GM21360 (cell line): ENCODE measurements at regions not wholly inside any gene's neighbourhood (a gene's known extent, or its start where the extent isn't known, plus 50 kb on each side); places are given as distances from the start of the nearest gene placed in this dataset.
"Not testable (repeated sequence)": the region's sequence is repeated elsewhere in the genome, so short reads cannot be mapped to it uniquely, and the experiment has no call there.

Experiments used
- ATAC-seq: cut with Tn5 transposase; IDR thresholded peaks from one replicate; pipeline ENCODE4 v1.9.1; 2021; ENCODE audit warnings: mild to moderate bottlenecking, moderate library complexity; ENCODE audit not compliant: unreplicated experiment

- no peak for ATAC-seq
Observed at GRCh38 chr7:142447762-142448161, 189.9 kb upstream of the PRSS58 start.

GRCh38 chr7:142445019-142445686 lies 187.3 kb upstream of the PRSS58 start:
- no peak for ATAC-seq

- no peak for ATAC-seq
Observed at GRCh38 chr7:142443216-142444010, 185.6 kb upstream of the PRSS58 start.

GRCh38 chr7:142442396-142442795 lies 184.5 kb upstream of the PRSS58 start:
- no peak for ATAC-seq

- ATAC-seq = peak; percentile 34
Observed at GRCh38 chr7:142440906-142441411, 183.1 kb upstream of the PRSS58 start.

GRCh38 chr7:142440219-142440905 lies 182.5 kb upstream of the PRSS58 start:
- ATAC-seq = no peak

GRCh38 chr7:142439739-142440138 lies 181.9 kb upstream of the PRSS58 start:
- peak; percentile 37 for ATAC-seq

- no peak for ATAC-seq
Observed at GRCh38 chr7:142438923-142439515, 181.2 kb upstream of the PRSS58 start.

GRCh38 chr7:142438235-142438922 lies 180.5 kb upstream of the PRSS58 start:
- peak; percentile 41 for ATAC-seq

- ATAC-seq = no peak
Observed at GRCh38 chr7:142437741-142438140, 179.9 kb upstream of the PRSS58 start.

GRCh38 chr7:142436601-142437000 lies 178.7 kb upstream of the PRSS58 start:
- ATAC-seq = no peak

GRCh38 chr7:142435606-142436005 lies 177.7 kb upstream of the PRSS58 start:
- ATAC-seq = not testable (repeated sequence)

- no peak for ATAC-seq
Observed at GRCh38 chr7:142434666-142435167, 176.9 kb upstream of the PRSS58 start.

GRCh38 chr7:142434133-142434532 lies 176.3 kb upstream of the PRSS58 start:
- ATAC-seq = not testable (repeated sequence)

GRCh38 chr7:142432377-142432776 lies 174.5 kb upstream of the PRSS58 start:
- no peak for ATAC-seq

GRCh38 chr7:142431491-142431890 lies 173.6 kb upstream of the PRSS58 start:
- no peak for ATAC-seq

GRCh38 chr7:142428094-142428493 lies 170.2 kb upstream of the PRSS58 start:
- no peak for ATAC-seq

- no peak for ATAC-seq
Observed at GRCh38 chr7:142425281-142425680, 167.4 kb upstream of the PRSS58 start.

GRCh38 chr7:142422621-142423020 lies 164.8 kb upstream of the PRSS58 start:
- ATAC-seq = no peak
